ENCODE measurements at regions not wholly inside any gene's neighbourhood (a gene's known extent, or its start where the extent isn't known, plus 50 kb on each side); places are given as distances from the start of the nearest gene placed in this dataset.

- DNase-seq = no peak
These were observed 52.3 kb upstream of the SNTG2 start for GRCh38 chr2:898319-898718.

GRCh38 chr2:897091-897490 lies 53.6 kb upstream of the SNTG2 start:
- no peak for DNase-seq

- DNase-seq = no peak
These were observed 57.3 kb upstream of the SNTG2 start for GRCh38 chr2:893311-893710.

- DNase-seq = no peak
These were observed 57.8 kb upstream of the SNTG2 start for GRCh38 chr2:892892-893291.

- no peak for DNase-seq
These were observed 58.2 kb upstream of the SNTG2 start for GRCh38 chr2:892401-892800.

GRCh38 chr2:891734-892133 lies 58.9 kb upstream of the SNTG2 start:
- no peak for DNase-seq

- DNase-seq = no peak
These were observed 59.9 kb upstream of the SNTG2 start for GRCh38 chr2:890791-891190.

GRCh38 chr2:890214-890613 lies 60.4 kb upstream of the SNTG2 start:
- no peak for DNase-seq

- no peak for DNase-seq
These were observed 61.6 kb upstream of the SNTG2 start for GRCh38 chr2:888906-889566.

GRCh38 chr2:888211-888801 lies 62.3 kb upstream of the SNTG2 start:
- DNase-seq = no peak

- DNase-seq = no peak
These were observed 63.0 kb upstream of the SNTG2 start for GRCh38 chr2:887639-888038.

GRCh38 chr2:886072-887022 lies 64.3 kb upstream of the SNTG2 start:
- no peak for DNase-seq

GRCh38 chr2:885230-886071 lies 65.2 kb upstream of the SNTG2 start:
- no peak for DNase-seq

GRCh38 chr2:883803-884748 lies 66.6 kb upstream of the SNTG2 start:
- DNase-seq = no peak

- no peak for DNase-seq
These were observed 67.3 kb upstream of the SNTG2 start for GRCh38 chr2:883260-883802.

GRCh38 chr2:881204-881918 lies 69.3 kb upstream of the SNTG2 start:
- no peak for DNase-seq

- no peak for DNase-seq
These were observed 70.3 kb upstream of the SNTG2 start for GRCh38 chr2:880201-880970.

- DNase-seq = no peak
These were observed 71.1 kb upstream of the SNTG2 start for GRCh38 chr2:879540-879939.

- DNase-seq = no peak
These were observed 72.3 kb upstream of the SNTG2 start for GRCh38 chr2:878245-878930.

Data from NCI-H510A (cell line).